ENCODE measurements at regions not wholly inside any gene's neighbourhood (a gene's known extent, or its start where the extent isn't known, plus 50 kb on each side); places are given as distances from the start of the nearest gene placed in this dataset.

DNA sequence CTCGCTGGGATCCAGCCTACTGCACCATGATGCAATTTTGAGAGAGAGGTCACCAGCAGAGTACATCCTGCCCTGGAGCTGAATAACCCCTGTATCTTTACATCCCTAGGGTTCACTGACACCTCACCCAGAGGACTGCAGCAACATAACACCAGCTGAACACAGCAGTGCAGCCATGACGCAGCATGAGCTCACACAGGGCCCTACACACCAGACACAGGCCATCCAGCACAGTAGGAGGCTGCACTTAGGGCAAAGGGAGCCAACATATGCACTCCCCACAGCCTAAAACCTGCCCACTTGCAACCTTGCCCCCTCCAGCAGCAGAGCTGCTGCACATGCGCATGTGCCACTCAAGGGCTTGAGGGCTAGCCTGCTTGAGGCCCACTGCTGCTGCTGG lies 157.3 kb upstream of the SMARCA2 start:
- no peak overlapping the region for H3K4me3 ChIP-seq (ENCODE audit: low read depth in 1 of 5, low read length in 5 of 5)
- peaks cover 0 to 6% (median 0%) of the 10 kb centered on the region in 5 donors for H3K36me3 ChIP-seq (ENCODE audit: control insufficient read depth in 5 of 5, insufficient read depth in 5 of 5, low read length in 5 of 5)
- H3K27ac ChIP-seq (ENCODE audit: low read depth, low read length), result no peak overlapping the region

DNA sequence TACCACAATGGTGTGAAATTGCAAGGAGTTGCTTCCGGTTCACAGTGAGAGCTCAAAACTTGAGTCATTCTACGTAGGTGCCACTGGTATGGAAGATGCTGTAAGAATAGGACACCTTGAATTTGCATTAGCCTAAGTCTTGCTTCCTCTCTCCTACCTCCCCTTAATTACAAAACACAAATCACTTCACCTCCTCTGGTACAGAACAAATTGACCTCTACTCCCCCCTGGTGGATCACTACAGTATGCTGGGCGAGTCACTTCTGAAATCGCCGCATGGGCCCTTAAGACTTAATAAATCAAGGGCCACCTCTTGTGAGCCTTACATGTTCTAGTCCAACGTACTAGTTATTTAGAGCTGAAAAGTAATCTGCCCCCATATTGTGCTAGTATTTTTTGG lies 145.3 kb upstream of the SMARCA2 start:
- Histone ChIP-seq H3K9me3 (ENCODE audit: control insufficient read depth in 5 of 5, low read length in 5 of 5) (no peaks in the 10 kb centered on the region), H3K27ac (ENCODE audit: low read depth, low read length) (no peak overlapping the region), H3K4me3 (ENCODE audit: low read depth in 1 of 5, low read length in 5 of 5) (no peak overlapping the region), H3K27me3 (ENCODE audit: control insufficient read depth in 5 of 5, insufficient read depth in 4 of 5, low read length in 5 of 5) (no peaks in the 10 kb centered on the region), H3K4me1 (ENCODE audit: control insufficient read depth in 5 of 5, insufficient read depth in 5 of 5, low read length in 5 of 5) (no peaks in the 10 kb centered on the region), H3K9ac (ENCODE audit: low read length in 5 of 5) (no peak overlapping the region), H3K36me3 (ENCODE audit: control insufficient read depth in 5 of 5, insufficient read depth in 5 of 5, low read length in 5 of 5) (no peaks in the 10 kb centered on the region)

More for the DNA sequence above, 157.3 kb upstream of the SMARCA2 start:
- Histone ChIP-seq H3K9ac (ENCODE audit: low read length in 5 of 5) (no peak overlapping the region), H3K27me3 (ENCODE audit: control insufficient read depth in 5 of 5, insufficient read depth in 4 of 5, low read length in 5 of 5) (no peaks in the 10 kb centered on the region), H3K9me3 (ENCODE audit: control insufficient read depth in 5 of 5, low read length in 5 of 5) (peaks cover 0 to 9% (median 3%) of the 10 kb centered on the region in 5 donors), H3K4me1 (ENCODE audit: control insufficient read depth in 5 of 5, insufficient read depth in 5 of 5, low read length in 5 of 5) (no peaks in the 10 kb centered on the region)

DNA sequence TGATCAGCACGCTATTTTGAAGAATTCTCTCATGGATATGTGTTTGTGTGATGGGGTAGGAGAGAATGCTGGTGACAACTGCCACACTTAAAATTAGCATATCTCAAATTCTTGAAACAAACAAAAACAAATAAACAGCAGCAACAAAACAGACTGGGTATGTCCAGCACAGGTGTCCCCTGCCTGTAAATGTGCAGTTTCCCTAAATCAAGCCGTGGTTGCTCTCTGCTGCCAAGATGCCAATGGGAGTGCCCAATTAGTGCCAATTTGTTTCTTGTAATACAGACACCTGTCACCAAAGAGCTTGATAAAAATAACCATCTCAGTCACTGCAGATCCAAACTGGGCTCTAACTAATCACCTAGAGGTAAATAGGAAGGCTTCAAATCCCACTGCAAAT lies 144.2 kb upstream of the SMARCA2 start:
- H3K4me3 ChIP-seq (ENCODE audit: low read depth in 1 of 5, low read length in 5 of 5), result no peak overlapping the region
- H3K9me3 ChIP-seq (ENCODE audit: control insufficient read depth in 5 of 5, low read length in 5 of 5), result no peaks in the 10 kb centered on the region
- H3K27ac ChIP-seq (ENCODE audit: low read depth, low read length), result no peak overlapping the region
- no peaks in the 10 kb centered on the region for H3K36me3 ChIP-seq (ENCODE audit: control insufficient read depth in 5 of 5, insufficient read depth in 5 of 5, low read length in 5 of 5)
- H3K27me3 ChIP-seq (ENCODE audit: control insufficient read depth in 5 of 5, insufficient read depth in 4 of 5, low read length in 5 of 5), result no peaks in the 10 kb centered on the region
- H3K9ac ChIP-seq (ENCODE audit: low read length in 5 of 5), result no peak overlapping the region
- no peaks in the 10 kb centered on the region for H3K4me1 ChIP-seq (ENCODE audit: control insufficient read depth in 5 of 5, insufficient read depth in 5 of 5, low read length in 5 of 5)

DNA sequence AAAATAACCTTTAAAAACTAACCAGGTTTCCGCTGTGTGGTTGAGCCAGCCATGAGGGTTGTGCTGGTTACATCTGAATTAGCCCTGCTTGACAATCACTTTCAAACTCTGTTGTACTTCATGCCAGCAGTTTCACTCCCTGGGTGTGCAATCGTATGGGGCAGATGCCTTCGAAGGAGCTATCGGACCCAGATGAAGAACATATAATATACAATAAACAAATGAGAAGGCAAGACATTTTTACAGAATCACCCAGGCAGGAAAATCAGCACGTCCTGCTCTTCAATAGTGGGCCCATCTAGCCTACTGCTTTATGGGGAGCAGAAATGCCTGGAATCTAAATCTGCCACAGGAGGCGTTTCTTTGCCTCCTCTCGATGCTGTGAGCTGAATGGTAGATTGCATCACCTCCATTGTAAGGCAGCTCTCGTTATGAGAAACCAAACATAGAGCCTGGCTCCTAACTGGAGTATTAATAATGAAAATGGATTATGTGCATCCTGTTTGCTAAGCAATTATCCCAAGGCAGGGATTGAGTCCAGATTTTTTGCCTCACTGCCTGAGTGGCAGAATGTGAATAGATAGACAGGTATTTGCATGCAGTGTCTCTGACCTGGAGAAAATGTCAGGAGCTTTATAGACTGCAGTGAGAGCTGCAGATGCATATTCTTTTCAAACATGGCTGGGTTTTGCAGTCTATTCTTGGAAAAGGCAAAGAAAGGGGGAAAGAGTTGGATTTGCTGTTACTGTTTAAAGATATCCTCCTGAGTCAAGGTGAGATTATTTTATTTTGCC lies 143.3 kb upstream of the SMARCA2 start:
- no peak overlapping the region for H3K9ac ChIP-seq (ENCODE audit: low read length in 5 of 5)
- no peaks in the 10 kb centered on the region for H3K27me3 ChIP-seq (ENCODE audit: control insufficient read depth in 5 of 5, insufficient read depth in 4 of 5, low read length in 5 of 5)

DNA sequence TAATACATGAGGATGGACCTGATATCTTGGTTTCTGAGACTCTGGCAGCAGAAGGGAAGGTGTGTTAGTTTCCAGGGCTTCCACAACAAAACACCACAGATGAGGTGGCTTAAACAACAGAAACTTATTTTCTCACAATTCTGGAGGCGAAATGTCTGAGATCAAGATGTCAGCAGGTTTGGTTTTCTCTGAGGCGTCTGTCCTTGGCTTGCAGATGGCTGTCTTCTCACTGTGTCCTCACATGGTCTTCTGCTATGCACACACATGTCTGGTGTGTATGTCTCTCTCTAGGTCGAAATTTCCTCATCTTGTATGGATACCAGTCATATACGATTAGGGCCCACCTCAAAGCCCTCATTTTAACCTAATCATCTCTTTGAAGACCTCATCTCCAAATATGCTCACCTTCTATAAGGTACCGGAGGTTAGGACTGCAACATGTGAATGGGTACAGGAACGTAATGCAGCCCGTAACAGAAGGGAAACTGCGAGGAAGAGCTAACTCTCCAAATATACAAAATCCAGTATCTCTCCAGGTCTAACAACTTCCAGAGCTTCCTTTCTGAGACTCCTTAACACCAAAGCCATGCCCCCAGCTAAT lies 139.8 kb upstream of the SMARCA2 start:
- Histone ChIP-seq H3K4me1 (ENCODE audit: control insufficient read depth in 5 of 5, insufficient read depth in 5 of 5, low read length in 5 of 5) (peaks cover 0 to 4% (median 0%) of the 10 kb centered on the region in 5 donors), H3K4me3 (ENCODE audit: low read depth in 1 of 5, low read length in 5 of 5) (no peak overlapping the region), H3K27ac (ENCODE audit: low read depth, low read length) (no peak overlapping the region), H3K27me3 (ENCODE audit: control insufficient read depth in 5 of 5, insufficient read depth in 4 of 5, low read length in 5 of 5) (no peaks in the 10 kb centered on the region), H3K9ac (ENCODE audit: low read length in 5 of 5) (no peak overlapping the region), H3K36me3 (ENCODE audit: control insufficient read depth in 5 of 5, insufficient read depth in 5 of 5, low read length in 5 of 5) (no peaks in the 10 kb centered on the region), H3K9me3 (ENCODE audit: control insufficient read depth in 5 of 5, low read length in 5 of 5) (no peaks in the 10 kb centered on the region)

More for the DNA sequence above, 143.3 kb upstream of the SMARCA2 start:
- Histone ChIP-seq H3K27ac (ENCODE audit: low read depth, low read length) (no peak overlapping the region), H3K9me3 (ENCODE audit: control insufficient read depth in 5 of 5, low read length in 5 of 5) (no peaks in the 10 kb centered on the region), H3K4me3 (ENCODE audit: low read depth in 1 of 5, low read length in 5 of 5) (no peak overlapping the region), H3K4me1 (ENCODE audit: control insufficient read depth in 5 of 5, insufficient read depth in 5 of 5, low read length in 5 of 5) (peaks cover 0 to under 1% (median 0%) of the 10 kb centered on the region in 5 donors), H3K36me3 (ENCODE audit: control insufficient read depth in 5 of 5, insufficient read depth in 5 of 5, low read length in 5 of 5) (no peaks in the 10 kb centered on the region)

DNA sequence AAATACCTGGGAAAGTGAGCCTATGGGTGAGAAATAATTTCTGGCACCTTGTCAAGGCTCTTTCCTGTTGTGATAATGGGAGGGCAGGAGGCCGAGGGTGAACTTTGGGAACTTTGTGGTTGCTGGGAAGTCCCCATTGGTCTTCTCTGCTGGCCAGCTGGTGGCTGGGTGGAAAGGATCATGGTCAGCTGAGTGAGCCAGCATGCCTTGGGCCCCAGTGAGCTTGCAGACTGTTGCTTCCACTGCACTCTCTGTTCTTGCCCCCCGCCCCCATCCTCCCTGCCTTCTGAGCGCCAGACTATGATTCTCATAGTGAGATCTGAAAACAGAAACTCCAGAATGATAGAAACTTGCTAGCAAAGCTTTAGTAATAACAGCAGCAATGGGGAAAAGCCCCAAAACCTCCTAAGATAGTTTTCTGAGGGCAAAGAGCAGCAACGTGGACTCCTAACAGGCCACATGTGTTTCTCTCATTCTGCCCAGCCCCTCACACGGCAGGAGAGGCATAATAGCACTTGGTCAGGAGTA lies 139.2 kb upstream of the SMARCA2 start:
- H3K36me3 ChIP-seq (ENCODE audit: control insufficient read depth in 5 of 5, insufficient read depth in 5 of 5, low read length in 5 of 5), result no peaks in the 10 kb centered on the region
- no peak overlapping the region for H3K9ac ChIP-seq (ENCODE audit: low read length in 5 of 5)
- no peaks in the 10 kb centered on the region for H3K9me3 ChIP-seq (ENCODE audit: control insufficient read depth in 5 of 5, low read length in 5 of 5)
- H3K27me3 ChIP-seq (ENCODE audit: control insufficient read depth in 5 of 5, insufficient read depth in 4 of 5, low read length in 5 of 5), result no peaks in the 10 kb centered on the region
- peaks cover 0 to 4% (median 0%) of the 10 kb centered on the region in 5 donors for H3K4me1 ChIP-seq (ENCODE audit: control insufficient read depth in 5 of 5, insufficient read depth in 5 of 5, low read length in 5 of 5)
- H3K4me3 ChIP-seq (ENCODE audit: low read depth in 1 of 5, low read length in 5 of 5), result no peak overlapping the region
- H3K27ac ChIP-seq (ENCODE audit: low read depth, low read length), result no peak overlapping the region

DNA sequence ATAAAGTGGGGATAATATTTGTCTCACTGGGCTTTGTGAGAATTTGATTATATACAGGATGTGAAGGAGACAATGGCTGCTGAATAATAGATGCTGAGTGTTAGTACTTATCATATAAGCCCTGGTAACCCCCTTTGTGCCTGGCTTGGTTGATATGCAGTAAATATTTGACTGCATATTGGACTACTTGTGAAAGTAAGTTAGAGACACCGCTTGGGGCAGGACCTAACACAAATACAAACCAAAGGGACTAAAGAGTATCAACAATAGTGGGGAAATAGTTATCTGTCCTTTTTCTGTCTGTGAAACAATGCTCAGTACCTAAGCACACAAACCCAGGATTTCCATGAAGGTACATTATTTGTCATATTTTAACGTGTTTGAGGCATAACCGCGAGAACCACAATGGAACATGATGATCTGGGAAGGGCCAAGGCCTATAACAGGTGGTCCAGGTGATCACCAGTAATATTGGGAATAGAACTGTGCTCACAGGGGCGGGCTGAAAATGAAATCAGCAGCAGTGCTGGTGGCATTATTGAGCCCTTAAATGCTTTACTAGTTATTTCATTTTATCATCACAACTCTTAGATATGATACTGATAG lies 138.2 kb upstream of the SMARCA2 start:
- H3K4me3 ChIP-seq (ENCODE audit: low read depth in 1 of 5, low read length in 5 of 5), result no peak overlapping the region
- H3K9ac ChIP-seq (ENCODE audit: low read length in 5 of 5), result no peak overlapping the region
- no peaks in the 10 kb centered on the region for H3K9me3 ChIP-seq (ENCODE audit: control insufficient read depth in 5 of 5, low read length in 5 of 5)
- no peaks in the 10 kb centered on the region for H3K36me3 ChIP-seq (ENCODE audit: control insufficient read depth in 5 of 5, insufficient read depth in 5 of 5, low read length in 5 of 5)
- peaks cover 0 to 4% (median 0%) of the 10 kb centered on the region in 5 donors for H3K4me1 ChIP-seq (ENCODE audit: control insufficient read depth in 5 of 5, insufficient read depth in 5 of 5, low read length in 5 of 5)
- no peaks in the 10 kb centered on the region for H3K27me3 ChIP-seq (ENCODE audit: control insufficient read depth in 5 of 5, insufficient read depth in 4 of 5, low read length in 5 of 5)
- H3K27ac ChIP-seq (ENCODE audit: low read depth, low read length), result no peak overlapping the region

DNA sequence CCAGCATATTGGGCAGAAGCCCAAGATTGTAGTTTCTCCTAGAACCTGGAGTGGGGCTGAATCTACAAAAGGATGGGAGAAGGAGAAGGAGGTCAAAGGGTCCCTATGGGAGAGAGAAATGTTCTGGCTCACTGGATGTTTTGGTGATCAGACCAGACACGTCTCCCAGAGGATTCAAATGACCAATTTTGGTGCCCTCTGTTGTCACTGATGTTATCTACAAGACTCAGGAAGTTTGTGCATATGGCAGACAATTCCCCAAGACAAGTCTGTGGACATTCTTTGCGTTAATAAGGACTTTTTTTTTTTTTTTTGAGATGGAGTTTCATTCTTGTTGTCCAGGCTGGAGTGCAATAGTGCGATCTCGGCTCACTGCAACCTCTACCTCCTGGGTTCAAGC lies 137.2 kb upstream of the SMARCA2 start:
- Histone ChIP-seq H3K27me3 (ENCODE audit: control insufficient read depth in 5 of 5, insufficient read depth in 4 of 5, low read length in 5 of 5) (no peaks in the 10 kb centered on the region), H3K9me3 (ENCODE audit: control insufficient read depth in 5 of 5, low read length in 5 of 5) (no peaks in the 10 kb centered on the region)

DNA sequence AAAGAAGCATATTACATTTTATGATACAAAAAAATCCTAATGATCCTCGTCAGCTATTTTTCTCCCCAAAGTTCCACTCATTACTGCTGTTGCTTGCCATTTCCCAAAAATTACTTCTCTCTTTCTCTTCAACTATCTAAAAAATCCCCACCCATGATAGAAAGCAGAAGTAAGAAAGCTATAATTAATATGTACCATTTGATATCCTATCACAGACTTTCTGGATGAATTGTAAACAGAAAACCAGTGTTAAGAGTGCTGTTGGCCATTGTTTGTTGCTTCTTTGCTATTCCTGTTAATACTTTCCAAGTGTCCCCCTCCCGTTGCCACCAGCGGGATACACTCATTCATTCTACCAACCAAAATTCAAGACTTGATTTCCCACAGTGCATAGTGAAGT lies 136.3 kb upstream of the SMARCA2 start:
- H3K9ac ChIP-seq (ENCODE audit: low read length in 5 of 5), result no peak overlapping the region
- H3K4me1 ChIP-seq (ENCODE audit: control insufficient read depth in 5 of 5, insufficient read depth in 5 of 5, low read length in 5 of 5), result peaks cover 0 to 8% (median 5%) of the 10 kb centered on the region in 5 donors
- H3K36me3 ChIP-seq (ENCODE audit: control insufficient read depth in 5 of 5, insufficient read depth in 5 of 5, low read length in 5 of 5), result no peaks in the 10 kb centered on the region
- no peak overlapping the region for H3K27ac ChIP-seq (ENCODE audit: low read depth, low read length)
- H3K4me3 ChIP-seq (ENCODE audit: low read depth in 1 of 5, low read length in 5 of 5), result no peak overlapping the region
- H3K9me3 ChIP-seq (ENCODE audit: control insufficient read depth in 5 of 5, low read length in 5 of 5), result no peaks in the 10 kb centered on the region
- no peaks in the 10 kb centered on the region for H3K27me3 ChIP-seq (ENCODE audit: control insufficient read depth in 5 of 5, insufficient read depth in 4 of 5, low read length in 5 of 5)

More for the DNA sequence above, 137.2 kb upstream of the SMARCA2 start:
- Histone ChIP-seq H3K4me3 (ENCODE audit: low read depth in 1 of 5, low read length in 5 of 5) (no peak overlapping the region), H3K27ac (ENCODE audit: low read depth, low read length) (no peak overlapping the region), H3K9ac (ENCODE audit: low read length in 5 of 5) (no peak overlapping the region), H3K4me1 (ENCODE audit: control insufficient read depth in 5 of 5, insufficient read depth in 5 of 5, low read length in 5 of 5) (peaks cover 0 to 8% (median 5%) of the 10 kb centered on the region in 5 donors), H3K36me3 (ENCODE audit: control insufficient read depth in 5 of 5, insufficient read depth in 5 of 5, low read length in 5 of 5) (no peaks in the 10 kb centered on the region)

DNA sequence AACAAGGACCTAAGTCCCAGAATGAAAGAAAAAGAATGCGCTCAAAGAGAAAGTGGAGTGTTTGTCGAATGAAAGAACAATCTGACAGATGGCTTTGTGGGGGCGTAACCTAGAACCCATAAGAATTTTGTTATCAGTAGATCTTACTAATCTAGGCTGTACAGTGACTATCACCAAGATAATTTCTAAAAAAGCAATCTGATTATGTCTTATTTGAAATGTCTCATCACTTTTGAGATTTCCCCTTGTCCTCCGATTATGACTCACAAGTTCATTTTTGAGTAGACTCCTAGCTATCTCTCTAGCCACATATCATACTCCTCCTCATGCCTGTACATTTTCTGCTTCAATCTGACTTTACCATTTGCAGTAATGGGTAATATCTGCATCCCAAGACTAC lies 135.6 kb upstream of the SMARCA2 start:
- no peaks in the 10 kb centered on the region for H3K36me3 ChIP-seq (ENCODE audit: control insufficient read depth in 5 of 5, insufficient read depth in 5 of 5, low read length in 5 of 5)
- no peaks in the 10 kb centered on the region for H3K9me3 ChIP-seq (ENCODE audit: control insufficient read depth in 5 of 5, low read length in 5 of 5)
- H3K27ac ChIP-seq (ENCODE audit: low read depth, low read length), result no peak overlapping the region
- H3K9ac ChIP-seq (ENCODE audit: low read length in 5 of 5), result no peak overlapping the region
- H3K27me3 ChIP-seq (ENCODE audit: control insufficient read depth in 5 of 5, insufficient read depth in 4 of 5, low read length in 5 of 5), result no peaks in the 10 kb centered on the region
- H3K4me3 ChIP-seq (ENCODE audit: low read depth in 1 of 5, low read length in 5 of 5), result no peak overlapping the region
- peaks cover 0 to 8% (median 5%) of the 10 kb centered on the region in 5 donors for H3K4me1 ChIP-seq (ENCODE audit: control insufficient read depth in 5 of 5, insufficient read depth in 5 of 5, low read length in 5 of 5)
